A204.1 (cell line): ENCODE measurements at regions not wholly inside any gene's neighbourhood (a gene's known extent, or its start where the extent isn't known, plus 50 kb on each side); places are given as distances from the start of the nearest gene placed in this dataset.
"Not testable (repeated sequence)": the region's sequence is repeated elsewhere in the genome, so short reads cannot be mapped to it uniquely, and the experiment has no call there.

Experiments used
- FAIRE-seq: peaks from 2 replicates; lab custom pipeline; 2012; peaks lifted over from hg19 to GRCh38; lab: Jason Lieb, UNC

GRCh38 chr4:138892483-138893407, 122.8 kb upstream of the NOCT start:
- no peak for FAIRE-seq

- FAIRE-seq: no peak
These were observed 124.0 kb upstream of the NOCT start for GRCh38 chr4:138891631-138892031.

- no peak for FAIRE-seq
These were observed 124.5 kb upstream of the NOCT start for GRCh38 chr4:138890891-138891570.

GRCh38 chr4:138889216-138889615, 126.4 kb upstream of the NOCT start:
- no peak for FAIRE-seq

GRCh38 chr4:138887741-138888140, 127.8 kb upstream of the NOCT start:
- no peak for FAIRE-seq

GRCh38 chr4:138887341-138887740, 128.2 kb upstream of the NOCT start:
- FAIRE-seq: no peak

GRCh38 chr4:138879757-138880156, 135.8 kb upstream of the NOCT start:
- FAIRE-seq: no peak

- no peak for FAIRE-seq
These were observed 139.5 kb upstream of the NOCT start for GRCh38 chr4:138875891-138876608.

- FAIRE-seq: no peak
These were observed 144.1 kb upstream of the NOCT start for GRCh38 chr4:138871555-138871875.

- FAIRE-seq: peak; percentile 93
These were observed 144.6 kb upstream of the NOCT start for GRCh38 chr4:138870737-138871554.

- FAIRE-seq: no peak
These were observed 145.9 kb upstream of the NOCT start for GRCh38 chr4:138869631-138870030.

GRCh38 chr4:138869165-138869564, 146.4 kb upstream of the NOCT start:
- no peak for FAIRE-seq

- FAIRE-seq: no peak
These were observed 147.0 kb upstream of the NOCT start for GRCh38 chr4:138868562-138868961.

GRCh38 chr4:138867404-138867803, 148.2 kb upstream of the NOCT start:
- FAIRE-seq: no peak

- FAIRE-seq: no peak
These were observed 149.3 kb upstream of the NOCT start for GRCh38 chr4:138866314-138866713.

- no peak for FAIRE-seq
These were observed 149.8 kb upstream of the NOCT start for GRCh38 chr4:138865765-138866164.

GRCh38 chr4:138864961-138865720, 150.4 kb upstream of the NOCT start:
- no peak for FAIRE-seq

- FAIRE-seq: no peak
These were observed 152.4 kb upstream of the NOCT start for GRCh38 chr4:138863160-138863559.

GRCh38 chr4:138861135-138861534, 154.4 kb upstream of the NOCT start:
- FAIRE-seq: no peak

- FAIRE-seq: not testable (repeated sequence)
These were observed 155.2 kb upstream of the NOCT start for GRCh38 chr4:138860357-138860756.

- FAIRE-seq: no peak
These were observed 156.3 kb upstream of the NOCT start for GRCh38 chr4:138859254-138859653.
